WTC11 (cell line): ENCODE measurements at regions not wholly inside any gene's neighbourhood (a gene's known extent, or its start where the extent isn't known, plus 50 kb on each side); places are given as distances from the start of the nearest gene placed in this dataset.

Source experiments
- ATAC-seq: fragments of 200-7000 bp; cut with Tn5 transposase; 2 replicates; pipeline ENCODE4 v1.10.0; 2021; ENCODE audit warnings: mild to moderate bottlenecking, moderate library complexity
- CTCF ChIA-PET: fragments of 300-600 bp; sonication (Branson Sonifier 250); formaldehyde crosslinking; loops from one replicate; lab custom pipeline; 2021; ENCODE audit warnings: antibody characterized with exemption; lab: Charles Lee
- POLR2A ChIA-PET: fragments of 350-600 bp; sonication (Branson Sonifier 250); formaldehyde crosslinking; loops from one replicate; lab custom pipeline; 2021; ENCODE audit warnings: antibody characterized with exemption; lab: Charles Lee
- DNase-seq: peaks from one replicate; pipeline ENCODE4 v3.0.0; 2021; ENCODE audit warnings: low spot score
- H3K27ac Mint-ChIP-seq: 2 replicates; pipeline ENCODE4 v1.8.0; 2021; ENCODE audit warnings: mixed read lengths
- H3K27me3 Mint-ChIP-seq: 2 replicates; pipeline ENCODE4 v1.8.0; 2021; ENCODE audit warnings: low read depth, mild to moderate bottlenecking, moderate library complexity, mixed read lengths
- H3K36me3 Mint-ChIP-seq: 2 replicates; pipeline ENCODE4 v1.8.0; 2021; ENCODE audit warnings: mixed read lengths
- H3K4me1 Mint-ChIP-seq: 2 replicates; pipeline ENCODE4 v1.8.0; 2022; ENCODE audit warnings: mixed read lengths
- H3K4me3 Mint-ChIP-seq: 2 replicates; pipeline ENCODE4 v1.8.0; 2021; ENCODE audit warnings: mild to moderate bottlenecking, moderate library complexity, mixed read lengths
- H3K9me3 Mint-ChIP-seq: 2 replicates; pipeline ENCODE4 v1.8.0; 2021; ENCODE audit warnings: mixed read lengths
- ARID4B ChIP-seq: sonication (generic); formaldehyde crosslinking; IDR thresholded peaks from 2 replicates; pipeline ENCODE4 v1.8.0; 2023; ENCODE audit warnings: missing genetic modification reagents, mild to moderate bottlenecking, borderline replicate concordance
- CREM ChIP-seq: sonication (generic); formaldehyde crosslinking; IDR thresholded peaks from 2 replicates; pipeline ENCODE4 v1.8.1; 2022; ENCODE audit warnings: mild to moderate bottlenecking, missing genetic modification reagents, moderate library complexity
- ELF4 ChIP-seq: sonication (generic); formaldehyde crosslinking; IDR thresholded peaks from 2 replicates; pipeline ENCODE4 v1.8.1; 2022; ENCODE audit warnings: low read depth, mild to moderate bottlenecking, moderate library complexity, missing genetic modification reagents
- GRHL2 ChIP-seq: fragments of 250-450 bp; sonication (Bioruptor Pico); IDR thresholded peaks from 2 replicates; pipeline ENCODE4 v1.8.0; 2022; ENCODE audit warnings: mild to moderate bottlenecking, moderate library complexity; ENCODE audit not compliant: insufficient replicate concordance, severe bottlenecking
- MAX ChIP-seq: sonication (generic); formaldehyde crosslinking; IDR thresholded peaks from 2 replicates; pipeline ENCODE4 v1.8.0; 2022; ENCODE audit warnings: mild to moderate bottlenecking, missing genetic modification reagents
- MXD4 ChIP-seq: fragments of 250-450 bp; sonication (Bioruptor Pico); IDR thresholded peaks from 2 replicates; pipeline ENCODE4 v1.8.0; 2021; ENCODE audit warnings: mild to moderate bottlenecking, moderate library complexity, borderline replicate concordance
- SMAD4 ChIP-seq: sonication (generic); formaldehyde crosslinking; IDR thresholded peaks from 2 replicates; pipeline ENCODE4 v1.8.0; 2022; ENCODE audit warnings: mild to moderate bottlenecking, missing genetic modification reagents
- ZNF317 ChIP-seq: sonication (generic); formaldehyde crosslinking; IDR thresholded peaks from 2 replicates; pipeline ENCODE4 v1.8.1; 2023; ENCODE audit warnings: low read depth, mild to moderate bottlenecking, moderate library complexity, missing genetic modification reagents, borderline replicate concordance
- TF ChIP-seq, protein P1 (sequence below): sonication (generic); formaldehyde crosslinking; conservative IDR thresholded peaks from 2 replicates; pipeline ENCODE4 v1.8.1; 2022; ENCODE audit warnings: mild to moderate bottlenecking, missing genetic modification reagents
- TF ChIP-seq, protein P2 (sequence below): sonication (generic); formaldehyde crosslinking; IDR thresholded peaks from 2 replicates; pipeline ENCODE4 v1.8.1; 2022; ENCODE audit warnings: mild to moderate bottlenecking, missing genetic modification reagents, moderate library complexity, borderline replicate concordance
- TF ChIP-seq, protein P3 (sequence below): sonication (generic); formaldehyde crosslinking; IDR thresholded peaks from 2 replicates; pipeline ENCODE4 v1.8.0; 2023; ENCODE audit warnings: mild to moderate bottlenecking, missing genetic modification reagents
- TF ChIP-seq, protein P4 (sequence below): fragments of 250-450 bp; sonication (Bioruptor Pico); IDR thresholded peaks from 2 replicates; pipeline ENCODE4 v2.1.2; 2022; ENCODE audit warnings: mild to moderate bottlenecking, moderate library complexity
- TF ChIP-seq, protein P5 (sequence below): sonication (generic); formaldehyde crosslinking; IDR thresholded peaks from 2 replicates; pipeline ENCODE4 v1.8.1; 2023; ENCODE audit warnings: mild to moderate bottlenecking, missing genetic modification reagents, moderate library complexity
- TF ChIP-seq, protein P6 (sequence below): sonication (generic); formaldehyde crosslinking; IDR thresholded peaks from 2 replicates; pipeline ENCODE4 v1.8.0; 2022; ENCODE audit warnings: missing genetic modification reagents
- TF ChIP-seq, protein P7 (sequence below): sonication (generic); formaldehyde crosslinking; conservative IDR thresholded peaks from 2 replicates; pipeline ENCODE4 v1.8.1; 2023; ENCODE audit warnings: mild to moderate bottlenecking, low read depth, missing genetic modification reagents, moderate library complexity

DNA sequence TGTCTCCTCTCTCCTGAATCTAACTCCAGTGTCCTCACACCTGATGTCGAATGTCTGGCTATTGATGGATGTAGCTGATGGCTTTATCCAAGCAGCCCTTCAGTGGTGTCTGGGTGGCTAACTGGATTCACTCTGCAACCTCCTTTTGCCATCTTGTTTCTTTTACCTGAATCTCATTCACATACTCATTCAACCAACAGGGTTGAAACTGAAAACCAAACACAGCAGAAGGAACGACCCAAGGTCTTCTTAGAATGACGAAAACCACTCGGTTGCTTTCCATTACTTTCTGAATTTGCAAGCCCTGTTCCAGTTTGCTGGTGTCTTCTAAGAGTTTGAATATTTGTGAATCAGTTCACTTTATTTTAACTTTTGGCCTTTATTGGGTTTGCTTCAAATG is 424.3 kb upstream of the CXADR start:
- DNase-seq, result no peak
- TF ChIP-seq GRHL2 (no peak), ZNF317 (no peak), MAX (no peak), MXD4 (CRISPR knock-in tag) (no peak), SMAD4 (CRISPR knock-in tag) (no peak)
- TF ChIP-seq, protein P1, sequence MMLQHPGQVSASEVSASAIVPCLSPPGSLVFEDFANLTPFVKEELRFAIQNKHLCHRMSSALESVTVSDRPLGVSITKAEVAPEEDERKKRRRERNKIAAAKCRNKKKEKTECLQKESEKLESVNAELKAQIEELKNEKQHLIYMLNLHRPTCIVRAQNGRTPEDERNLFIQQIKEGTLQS (CRISPR knock-in tag), result no peak
- TF ChIP-seq, protein P2, sequence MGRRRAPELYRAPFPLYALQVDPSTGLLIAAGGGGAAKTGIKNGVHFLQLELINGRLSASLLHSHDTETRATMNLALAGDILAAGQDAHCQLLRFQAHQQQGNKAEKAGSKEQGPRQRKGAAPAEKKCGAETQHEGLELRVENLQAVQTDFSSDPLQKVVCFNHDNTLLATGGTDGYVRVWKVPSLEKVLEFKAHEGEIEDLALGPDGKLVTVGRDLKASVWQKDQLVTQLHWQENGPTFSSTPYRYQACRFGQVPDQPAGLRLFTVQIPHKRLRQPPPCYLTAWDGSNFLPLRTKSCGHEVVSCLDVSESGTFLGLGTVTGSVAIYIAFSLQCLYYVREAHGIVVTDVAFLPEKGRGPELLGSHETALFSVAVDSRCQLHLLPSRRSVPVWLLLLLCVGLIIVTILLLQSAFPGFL (CRISPR knock-in tag), result no peak
- TF ChIP-seq, protein P3, sequence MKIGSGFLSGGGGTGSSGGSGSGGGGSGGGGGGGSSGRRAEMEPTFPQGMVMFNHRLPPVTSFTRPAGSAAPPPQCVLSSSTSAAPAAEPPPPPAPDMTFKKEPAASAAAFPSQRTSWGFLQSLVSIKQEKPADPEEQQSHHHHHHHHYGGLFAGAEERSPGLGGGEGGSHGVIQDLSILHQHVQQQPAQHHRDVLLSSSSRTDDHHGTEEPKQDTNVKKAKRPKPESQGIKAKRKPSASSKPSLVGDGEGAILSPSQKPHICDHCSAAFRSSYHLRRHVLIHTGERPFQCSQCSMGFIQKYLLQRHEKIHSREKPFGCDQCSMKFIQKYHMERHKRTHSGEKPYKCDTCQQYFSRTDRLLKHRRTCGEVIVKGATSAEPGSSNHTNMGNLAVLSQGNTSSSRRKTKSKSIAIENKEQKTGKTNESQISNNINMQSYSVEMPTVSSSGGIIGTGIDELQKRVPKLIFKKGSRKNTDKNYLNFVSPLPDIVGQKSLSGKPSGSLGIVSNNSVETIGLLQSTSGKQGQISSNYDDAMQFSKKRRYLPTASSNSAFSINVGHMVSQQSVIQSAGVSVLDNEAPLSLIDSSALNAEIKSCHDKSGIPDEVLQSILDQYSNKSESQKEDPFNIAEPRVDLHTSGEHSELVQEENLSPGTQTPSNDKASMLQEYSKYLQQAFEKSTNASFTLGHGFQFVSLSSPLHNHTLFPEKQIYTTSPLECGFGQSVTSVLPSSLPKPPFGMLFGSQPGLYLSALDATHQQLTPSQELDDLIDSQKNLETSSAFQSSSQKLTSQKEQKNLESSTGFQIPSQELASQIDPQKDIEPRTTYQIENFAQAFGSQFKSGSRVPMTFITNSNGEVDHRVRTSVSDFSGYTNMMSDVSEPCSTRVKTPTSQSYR (CRISPR knock-in tag), result no peak
- TF ChIP-seq, protein P4, sequence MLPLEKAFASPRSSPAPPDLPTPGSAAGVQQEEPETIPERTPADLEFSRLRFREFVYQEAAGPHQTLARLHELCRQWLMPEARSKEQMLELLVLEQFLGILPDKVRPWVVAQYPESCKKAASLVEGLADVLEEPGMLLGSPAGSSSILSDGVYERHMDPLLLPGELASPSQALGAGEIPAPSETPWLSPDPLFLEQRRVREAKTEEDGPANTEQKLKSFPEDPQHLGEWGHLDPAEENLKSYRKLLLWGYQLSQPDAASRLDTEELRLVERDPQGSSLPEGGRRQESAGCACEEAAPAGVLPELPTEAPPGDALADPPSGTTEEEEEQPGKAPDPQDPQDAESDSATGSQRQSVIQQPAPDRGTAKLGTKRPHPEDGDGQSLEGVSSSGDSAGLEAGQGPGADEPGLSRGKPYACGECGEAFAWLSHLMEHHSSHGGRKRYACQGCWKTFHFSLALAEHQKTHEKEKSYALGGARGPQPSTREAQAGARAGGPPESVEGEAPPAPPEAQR (CRISPR knock-in tag), result no peak
- TF ChIP-seq, protein P5, sequence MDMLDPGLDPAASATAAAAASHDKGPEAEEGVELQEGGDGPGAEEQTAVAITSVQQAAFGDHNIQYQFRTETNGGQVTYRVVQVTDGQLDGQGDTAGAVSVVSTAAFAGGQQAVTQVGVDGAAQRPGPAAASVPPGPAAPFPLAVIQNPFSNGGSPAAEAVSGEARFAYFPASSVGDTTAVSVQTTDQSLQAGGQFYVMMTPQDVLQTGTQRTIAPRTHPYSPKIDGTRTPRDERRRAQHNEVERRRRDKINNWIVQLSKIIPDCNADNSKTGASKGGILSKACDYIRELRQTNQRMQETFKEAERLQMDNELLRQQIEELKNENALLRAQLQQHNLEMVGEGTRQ, result no peak
- TF ChIP-seq, protein P6, sequence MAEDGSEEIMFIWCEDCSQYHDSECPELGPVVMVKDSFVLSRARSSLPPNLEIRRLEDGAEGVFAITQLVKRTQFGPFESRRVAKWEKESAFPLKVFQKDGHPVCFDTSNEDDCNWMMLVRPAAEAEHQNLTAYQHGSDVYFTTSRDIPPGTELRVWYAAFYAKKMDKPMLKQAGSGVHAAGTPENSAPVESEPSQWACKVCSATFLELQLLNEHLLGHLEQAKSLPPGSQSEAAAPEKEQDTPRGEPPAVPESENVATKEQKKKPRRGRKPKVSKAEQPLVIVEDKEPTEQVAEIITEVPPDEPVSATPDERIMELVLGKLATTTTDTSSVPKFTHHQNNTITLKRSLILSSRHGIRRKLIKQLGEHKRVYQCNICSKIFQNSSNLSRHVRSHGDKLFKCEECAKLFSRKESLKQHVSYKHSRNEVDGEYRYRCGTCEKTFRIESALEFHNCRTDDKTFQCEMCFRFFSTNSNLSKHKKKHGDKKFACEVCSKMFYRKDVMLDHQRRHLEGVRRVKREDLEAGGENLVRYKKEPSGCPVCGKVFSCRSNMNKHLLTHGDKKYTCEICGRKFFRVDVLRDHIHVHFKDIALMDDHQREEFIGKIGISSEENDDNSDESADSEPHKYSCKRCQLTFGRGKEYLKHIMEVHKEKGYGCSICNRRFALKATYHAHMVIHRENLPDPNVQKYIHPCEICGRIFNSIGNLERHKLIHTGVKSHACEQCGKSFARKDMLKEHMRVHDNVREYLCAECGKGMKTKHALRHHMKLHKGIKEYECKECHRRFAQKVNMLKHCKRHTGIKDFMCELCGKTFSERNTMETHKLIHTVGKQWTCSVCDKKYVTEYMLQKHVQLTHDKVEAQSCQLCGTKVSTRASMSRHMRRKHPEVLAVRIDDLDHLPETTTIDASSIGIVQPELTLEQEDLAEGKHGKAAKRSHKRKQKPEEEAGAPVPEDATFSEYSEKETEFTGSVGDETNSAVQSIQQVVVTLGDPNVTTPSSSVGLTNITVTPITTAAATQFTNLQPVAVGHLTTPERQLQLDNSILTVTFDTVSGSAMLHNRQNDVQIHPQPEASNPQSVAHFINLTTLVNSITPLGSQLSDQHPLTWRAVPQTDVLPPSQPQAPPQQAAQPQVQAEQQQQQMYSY (CRISPR knock-in tag), result no peak
- H3K27me3 Mint-ChIP-seq, result no peaks in the 10 kb centered on the region; the same call in 1 of the 2 replicates
- ATAC-seq, result no peak
- H3K4me1 Mint-ChIP-seq, result peaks cover 29% of the 10 kb centered on the region
- peaks cover 16% of the 10 kb centered on the region for H3K9me3 Mint-ChIP-seq
- ChIA-PET POLR2A (no interaction called here), CTCF (no interaction called here)
- no peak overlapping the region for H3K4me3 Mint-ChIP-seq
- no peak overlapping the region for H3K27ac Mint-ChIP-seq
- H3K36me3 Mint-ChIP-seq, result peaks cover 9% of the 10 kb centered on the region

DNA sequence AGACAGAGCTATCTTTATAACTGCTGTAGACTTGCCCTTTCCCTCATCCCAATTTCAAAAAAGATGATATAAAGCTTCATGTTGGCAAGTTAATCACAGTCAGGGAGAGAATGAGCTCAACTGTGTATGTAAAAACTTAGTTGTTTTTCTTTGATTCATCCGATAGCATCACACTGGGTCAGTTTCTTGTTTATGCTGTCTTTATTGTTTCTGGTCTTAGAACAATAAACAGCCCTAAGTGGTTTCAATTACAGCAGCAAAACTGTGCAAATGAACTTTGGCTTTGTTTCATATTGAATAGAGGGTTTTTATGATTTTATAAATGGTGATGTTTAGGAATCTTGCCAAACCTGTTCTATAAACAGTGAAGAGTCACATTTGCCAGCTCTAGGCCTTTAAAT is 423.8 kb upstream of the CXADR start:
- no peaks in the 10 kb centered on the region; the same call in 1 of the 2 replicates for H3K27me3 Mint-ChIP-seq
- DNase-seq, result no peak
- H3K36me3 Mint-ChIP-seq, result peaks cover 12% of the 10 kb centered on the region
- no peak for ATAC-seq
- H3K4me1 Mint-ChIP-seq, result peaks cover 29% of the 10 kb centered on the region
- peaks cover 12% of the 10 kb centered on the region for H3K9me3 Mint-ChIP-seq
- POLR2A ChIA-PET, result no interaction called here
- CTCF ChIA-PET, result no interaction called here
- no peak overlapping the region for H3K27ac Mint-ChIP-seq
- H3K4me3 Mint-ChIP-seq, result no peak overlapping the region
- no peak for TF ChIP-seq ELF4 (CRISPR knock-in tag)
- no peak for TF ChIP-seq CREM (CRISPR knock-in tag)
- TF ChIP-seq ARID4B (CRISPR knock-in tag), result no peak
- TF ChIP-seq, protein P5, result no peak
- TF ChIP-seq MXD4 (CRISPR knock-in tag), result no peak
- TF ChIP-seq, protein P7, sequence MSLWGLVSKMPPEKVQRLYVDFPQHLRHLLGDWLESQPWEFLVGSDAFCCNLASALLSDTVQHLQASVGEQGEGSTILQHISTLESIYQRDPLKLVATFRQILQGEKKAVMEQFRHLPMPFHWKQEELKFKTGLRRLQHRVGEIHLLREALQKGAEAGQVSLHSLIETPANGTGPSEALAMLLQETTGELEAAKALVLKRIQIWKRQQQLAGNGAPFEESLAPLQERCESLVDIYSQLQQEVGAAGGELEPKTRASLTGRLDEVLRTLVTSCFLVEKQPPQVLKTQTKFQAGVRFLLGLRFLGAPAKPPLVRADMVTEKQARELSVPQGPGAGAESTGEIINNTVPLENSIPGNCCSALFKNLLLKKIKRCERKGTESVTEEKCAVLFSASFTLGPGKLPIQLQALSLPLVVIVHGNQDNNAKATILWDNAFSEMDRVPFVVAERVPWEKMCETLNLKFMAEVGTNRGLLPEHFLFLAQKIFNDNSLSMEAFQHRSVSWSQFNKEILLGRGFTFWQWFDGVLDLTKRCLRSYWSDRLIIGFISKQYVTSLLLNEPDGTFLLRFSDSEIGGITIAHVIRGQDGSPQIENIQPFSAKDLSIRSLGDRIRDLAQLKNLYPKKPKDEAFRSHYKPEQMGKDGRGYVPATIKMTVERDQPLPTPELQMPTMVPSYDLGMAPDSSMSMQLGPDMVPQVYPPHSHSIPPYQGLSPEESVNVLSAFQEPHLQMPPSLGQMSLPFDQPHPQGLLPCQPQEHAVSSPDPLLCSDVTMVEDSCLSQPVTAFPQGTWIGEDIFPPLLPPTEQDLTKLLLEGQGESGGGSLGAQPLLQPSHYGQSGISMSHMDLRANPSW, result no peak
